Suprapubic skin (tissue), 4 donors: ENCODE measurements at regions not wholly inside any gene's neighbourhood (a gene's known extent, or its start where the extent isn't known, plus 50 kb on each side); places are given as distances from the start of the nearest gene placed in this dataset.

ENCODE experiments used
- DNase-seq, 2 donors: peaks; one replicate each; pipeline ENCODE4 v3.0.0-alpha.2; 2019; ENCODE audit warnings: low spot score in 2 of 2
- H3K27ac ChIP-seq: fragments of 200-600 bp; sonication (generic); one replicate; pipeline ENCODE4 v1.5.1; 2019
- H3K27me3 ChIP-seq: fragments of 200-600 bp; sonication (generic); one replicate; pipeline ENCODE4 v1.5.1; 2019
- H3K36me3 ChIP-seq: fragments of 200-600 bp; sonication (generic); one replicate; pipeline ENCODE4 v1.5.1; 2019
- H3K4me1 ChIP-seq: fragments of 200-600 bp; sonication (generic); one replicate; pipeline ENCODE4 v1.5.1; 2019
- H3K4me3 ChIP-seq: fragments of 200-600 bp; sonication (generic); one replicate; pipeline ENCODE4 v1.5.1; 2019; ENCODE audit warnings: mild to moderate bottlenecking
- H3K9me3 ChIP-seq: fragments of 200-600 bp; sonication (generic); one replicate; pipeline ENCODE4 v1.5.1; 2019
- EP300 ChIP-seq: sonication (generic); formaldehyde crosslinking; IDR thresholded peaks from one replicate; pipeline ENCODE4 v1.6.1; 2017; ENCODE audit warnings: antibody characterized with exemption
- POLR2A ChIP-seq, 2 donors: fragments of 450-650 bp; IDR thresholded peaks; one replicate each; pipeline ENCODE4 v1.6.1; 2017; ENCODE audit warnings: antibody characterized with exemption in 2 of 2, mild to moderate bottlenecking in 2 of 2, moderate library complexity in 2 of 2
- POLR2AphosphoS5 ChIP-seq, 3 donors: sonication (generic); formaldehyde crosslinking; IDR thresholded peaks; one replicate each; pipeline ENCODE4 v1.6.1; 2017; ENCODE audit warnings: antibody characterized with exemption in 3 of 3
- WGBS: methylation state at CpG from one replicate; pipeline ENCODE4 v1.1.5; 2018; 5-methylcytosine and 5-hydroxymethylcytosine counted together
- TF ChIP-seq, protein P1 (sequence below), 2 donors: fragments of 200-600 bp in 1 of 2; fragments of 450-650 bp in 1 of 2; sonication (generic) in 1 of 2; IDR thresholded peaks; one replicate each; pipeline ENCODE4 v1.5.1; 2016 to 2019; ENCODE audit warnings: antibody characterized with exemption in 2 of 2, mild to moderate bottlenecking in 1 of 2, moderate library complexity in 1 of 2

GRCh38 chr12:58441483-58441882 is 478.8 kb downstream of the LRIG3 start:
- Histone ChIP-seq H3K4me3 (no peak overlapping the region), H3K36me3 (no peaks in the 10 kb centered on the region), H3K4me1 (no peaks in the 10 kb centered on the region), H3K27me3 (no peaks in the 10 kb centered on the region), H3K27ac (no peak overlapping the region), H3K9me3 (no peaks in the 10 kb centered on the region)
- WGBS, result 98% methylated on average over 2 of the region's 2 CpGs
- no peak for TF ChIP-seq POLR2AphosphoS5 (IDR thresholded peaks at IDR 0.05)
- TF ChIP-seq POLR2A (IDR thresholded peaks at IDR 0.05), result no peak
- TF ChIP-seq, protein P1, sequence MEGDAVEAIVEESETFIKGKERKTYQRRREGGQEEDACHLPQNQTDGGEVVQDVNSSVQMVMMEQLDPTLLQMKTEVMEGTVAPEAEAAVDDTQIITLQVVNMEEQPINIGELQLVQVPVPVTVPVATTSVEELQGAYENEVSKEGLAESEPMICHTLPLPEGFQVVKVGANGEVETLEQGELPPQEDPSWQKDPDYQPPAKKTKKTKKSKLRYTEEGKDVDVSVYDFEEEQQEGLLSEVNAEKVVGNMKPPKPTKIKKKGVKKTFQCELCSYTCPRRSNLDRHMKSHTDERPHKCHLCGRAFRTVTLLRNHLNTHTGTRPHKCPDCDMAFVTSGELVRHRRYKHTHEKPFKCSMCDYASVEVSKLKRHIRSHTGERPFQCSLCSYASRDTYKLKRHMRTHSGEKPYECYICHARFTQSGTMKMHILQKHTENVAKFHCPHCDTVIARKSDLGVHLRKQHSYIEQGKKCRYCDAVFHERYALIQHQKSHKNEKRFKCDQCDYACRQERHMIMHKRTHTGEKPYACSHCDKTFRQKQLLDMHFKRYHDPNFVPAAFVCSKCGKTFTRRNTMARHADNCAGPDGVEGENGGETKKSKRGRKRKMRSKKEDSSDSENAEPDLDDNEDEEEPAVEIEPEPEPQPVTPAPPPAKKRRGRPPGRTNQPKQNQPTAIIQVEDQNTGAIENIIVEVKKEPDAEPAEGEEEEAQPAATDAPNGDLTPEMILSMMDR (IDR thresholded peaks at IDR 0.05), result no peak
- no peak for TF ChIP-seq EP300
- no peak for DNase-seq

DNA sequence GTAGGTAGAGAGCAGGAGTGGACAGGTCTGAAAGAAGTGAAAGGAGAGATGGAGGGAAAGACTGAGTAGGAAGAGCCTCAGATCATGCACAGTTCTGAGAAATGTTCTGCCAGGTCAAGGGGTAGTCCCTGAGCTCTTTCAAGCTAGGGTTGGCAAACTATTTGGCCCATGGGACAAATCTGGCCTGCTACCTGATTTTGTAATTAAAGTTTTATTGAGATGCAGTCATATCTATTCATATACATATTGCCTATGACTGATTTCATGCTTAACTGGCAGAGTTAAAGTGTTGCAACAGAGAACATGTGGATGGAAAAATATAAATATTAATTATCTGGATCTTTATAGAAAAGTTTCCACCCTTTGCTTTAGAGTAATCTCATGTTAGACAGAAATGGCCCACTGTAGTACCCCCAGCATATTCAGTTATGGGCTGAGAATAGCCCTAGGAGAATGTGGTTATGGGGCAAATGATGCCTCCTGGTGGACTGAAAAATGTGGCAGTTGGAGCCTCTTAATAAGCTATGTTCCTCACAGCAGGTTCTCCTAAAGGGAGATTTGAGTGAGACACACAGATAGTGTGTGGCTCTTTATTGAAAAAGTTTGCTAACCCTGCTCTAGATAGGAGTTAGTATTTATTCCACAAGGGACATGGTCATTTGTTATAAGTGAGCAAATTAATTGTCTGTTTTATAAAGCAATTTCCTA is 476.9 kb downstream of the LRIG3 start:
- TF ChIP-seq, protein P1 (IDR thresholded peaks at IDR 0.05), result peak in 1 of 2 donors; percentile 16
- TF ChIP-seq POLR2A (IDR thresholded peaks at IDR 0.05) (no peak), POLR2AphosphoS5 (IDR thresholded peaks at IDR 0.05) (no peak), EP300 (no peak)
- Histone ChIP-seq H3K27me3 (no peaks in the 10 kb centered on the region), H3K4me3 (no peak overlapping the region), H3K36me3 (no peaks in the 10 kb centered on the region), H3K4me1 (no peaks in the 10 kb centered on the region), H3K27ac (no peak overlapping the region), H3K9me3 (no peaks in the 10 kb centered on the region)
- no peak for DNase-seq

- Histone ChIP-seq H3K27ac (no peak overlapping the region), H3K27me3 (no peaks in the 10 kb centered on the region), H3K36me3 (no peaks in the 10 kb centered on the region), H3K4me3 (no peak overlapping the region), H3K9me3 (no peaks in the 10 kb centered on the region), H3K4me1 (no peaks in the 10 kb centered on the region)
- WGBS, result 81% methylated on average over 8 of the region's 8 CpGs
- DNase-seq, result no peak
- TF ChIP-seq POLR2AphosphoS5 (IDR thresholded peaks at IDR 0.05) (no peak), POLR2A (IDR thresholded peaks at IDR 0.05) (no peak), EP300 (no peak)
- TF ChIP-seq, protein P1 (IDR thresholded peaks at IDR 0.05), result no peak
Measured at GRCh38 chr12:58443981-58444371, 476.3 kb downstream of the LRIG3 start.

DNA sequence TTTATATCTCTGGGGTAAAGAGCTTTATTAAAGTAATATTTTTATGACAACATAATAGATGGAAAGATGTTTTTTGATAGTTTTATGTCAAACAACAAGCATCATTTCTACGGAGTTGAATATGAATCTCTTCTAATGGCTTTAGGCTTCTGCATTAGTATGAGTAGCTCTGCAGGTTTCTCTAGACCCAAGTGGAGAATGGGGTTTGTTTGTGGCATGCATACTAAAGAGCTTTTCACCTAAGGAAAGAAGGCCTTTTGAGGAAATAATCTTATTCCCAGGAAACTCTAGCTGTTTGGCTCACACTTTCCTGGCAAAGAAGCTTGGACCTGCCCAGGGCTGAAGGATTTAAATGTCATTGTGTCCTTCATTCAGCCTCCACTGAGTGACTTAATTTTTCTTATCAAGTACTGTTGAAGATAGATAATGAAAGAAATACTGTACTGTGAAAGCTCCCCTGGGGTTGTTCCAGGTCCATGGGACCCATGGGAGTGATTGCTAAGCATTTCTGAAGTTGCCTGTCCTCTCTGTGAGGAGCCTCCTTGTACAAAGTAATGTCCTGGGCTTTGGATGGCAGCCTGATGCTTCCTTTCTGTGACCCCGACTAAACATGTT is 469.3 kb downstream of the LRIG3 start:
- no peaks in the 10 kb centered on the region for H3K27me3 ChIP-seq
- no peak for DNase-seq

GRCh38 chr12:58452546-58452945 is 467.8 kb downstream of the LRIG3 start:
- 75% methylated on average over 2 of the region's 2 CpGs for WGBS
- TF ChIP-seq EP300 (no peak), POLR2AphosphoS5 (IDR thresholded peaks at IDR 0.05) (no peak), POLR2A (IDR thresholded peaks at IDR 0.05) (no peak)
- TF ChIP-seq, protein P1 (IDR thresholded peaks at IDR 0.05), result no peak
- Histone ChIP-seq H3K4me3 (no peak overlapping the region), H3K36me3 (no peaks in the 10 kb centered on the region), H3K27me3 (no peaks in the 10 kb centered on the region), H3K9me3 (no peaks in the 10 kb centered on the region), H3K27ac (no peak overlapping the region), H3K4me1 (no peaks in the 10 kb centered on the region)
- DNase-seq, result no peak

More for the DNA sequence above, 469.3 kb downstream of the LRIG3 start:
- H3K27ac ChIP-seq, result no peak overlapping the region
- H3K36me3 ChIP-seq, result no peaks in the 10 kb centered on the region
- H3K4me1 ChIP-seq, result no peaks in the 10 kb centered on the region
- H3K4me3 ChIP-seq, result no peak overlapping the region
- WGBS, result 68% methylated on average over 2 of the region's 2 CpGs
- TF ChIP-seq EP300 (no peak), POLR2AphosphoS5 (IDR thresholded peaks at IDR 0.05) (no peak), POLR2A (IDR thresholded peaks at IDR 0.05) (no peak)
- TF ChIP-seq, protein P1 (IDR thresholded peaks at IDR 0.05), result no peak
- no peaks in the 10 kb centered on the region for H3K9me3 ChIP-seq
